ENCODE measurements at regions not wholly inside any gene's neighbourhood (a gene's known extent, or its start where the extent isn't known, plus 50 kb on each side); places are given as distances from the start of the nearest gene placed in this dataset.
"Not testable (repeated sequence)": the region's sequence is repeated elsewhere in the genome, so short reads cannot be mapped to it uniquely, and the experiment has no call there.

- no peak for DNase-seq (ENCODE audit: low spot score)
- no peak for TF ChIP-seq EGR1 (IDR thresholded peaks at IDR 0.05; ENCODE audit: low read depth in 2 of 2)
- no peak for TF ChIP-seq SP1 (IDR thresholded peaks at IDR 0.05)
- no peak for TF ChIP-seq TAF1 (conservative IDR thresholded peaks at IDR 0.05)
- no peak for TF ChIP-seq ZBTB33 (IDR thresholded peaks at IDR 0.05)
- TF ChIP-seq FOXA2 (IDR thresholded peaks at IDR 0.05) = no peak
- TF ChIP-seq RXRA (IDR thresholded peaks at IDR 0.05) = no peak
- TF ChIP-seq CTCF (IDR thresholded peaks at IDR 0.05; ENCODE audit: low read depth, low read length, missing input control) = no peak
- no peak for TF ChIP-seq FOXA1 (IDR thresholded peaks at IDR 0.05)
- no peak for TF ChIP-seq HNF4G (IDR thresholded peaks at IDR 0.05)
- TF ChIP-seq NR2F2 (IDR thresholded peaks at IDR 0.05) = no peak
- no peak for TF ChIP-seq ATF3 (IDR thresholded peaks at IDR 0.05)
- TF ChIP-seq HNF4A (conservative IDR thresholded peaks at IDR 0.05) = no peak
- TF ChIP-seq MAX (IDR thresholded peaks at IDR 0.05) = no peak
- no peak for TF ChIP-seq JUND (IDR thresholded peaks at IDR 0.05)
- TF ChIP-seq YY1 (IDR thresholded peaks at IDR 0.05) = no peak
- no peak for TF ChIP-seq RAD21 (IDR thresholded peaks at IDR 0.05)
- no peak for TF ChIP-seq GABPA (IDR thresholded peaks at IDR 0.05 in 1 of 2, conservative IDR thresholded peaks at IDR 0.05 in 1 of 2)
- H3K4me3 ChIP-seq (ENCODE audit: low read depth in 1 of 3, low read length in 3 of 3) = no peak overlapping the region
- H3K36me3 ChIP-seq (ENCODE audit: control insufficient read depth in 4 of 4, insufficient read depth in 3 of 4, low read depth in 1 of 4, low read length in 3 of 4) = no peaks in the 10 kb centered on the region
- H3K9ac ChIP-seq (ENCODE audit: low read depth in 1 of 2, low read length in 2 of 2) = no peak overlapping the region
- H3K4me1 ChIP-seq (ENCODE audit: control insufficient read depth in 4 of 4, insufficient read depth in 4 of 4, low read length in 3 of 4) = no peaks in the 10 kb centered on the region
- no peak overlapping the region for H3K27ac ChIP-seq (ENCODE audit: low read depth in 1 of 2, low read length in 2 of 2)
- H3K9me3 ChIP-seq (ENCODE audit: control insufficient read depth in 4 of 4, low read length in 3 of 4) = no peaks in the 10 kb centered on the region
- no peaks in the 10 kb centered on the region for H3K27me3 ChIP-seq (ENCODE audit: control insufficient read depth in 4 of 4, insufficient read depth in 4 of 4, low read length in 3 of 4)
Measured at GRCh38 chr4:97081951-97082350, 1061.3 kb downstream of the STPG2 start.

DNA sequence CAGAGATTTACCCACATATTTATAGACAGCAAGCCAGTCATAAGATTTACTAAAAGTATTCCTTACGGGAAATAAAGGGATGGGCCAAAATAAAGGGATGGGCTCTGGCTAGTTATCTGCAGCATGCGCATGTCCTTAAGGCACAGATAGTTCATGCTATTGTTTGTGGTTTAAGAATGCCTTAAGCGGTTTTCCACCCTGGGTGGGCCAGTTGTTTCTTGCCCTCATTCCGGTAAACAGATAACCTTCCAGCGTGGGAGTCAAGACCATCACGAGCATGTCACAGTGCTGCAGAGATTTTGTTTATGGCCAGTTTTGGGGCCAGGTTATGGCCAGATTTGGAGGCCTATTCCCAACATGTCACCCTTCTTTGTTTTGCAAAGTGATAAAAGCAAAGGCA, 1046.2 kb downstream of the STPG2 start:
- not testable (repeated sequence) for H3K4me3 ChIP-seq (ENCODE audit: low read depth in 1 of 3, low read length in 3 of 3); H3K4me1 ChIP-seq (ENCODE audit: control insufficient read depth in 4 of 4, insufficient read depth in 4 of 4, low read length in 3 of 4); DNase-seq (ENCODE audit: low spot score); H3K36me3 ChIP-seq (ENCODE audit: control insufficient read depth in 4 of 4, insufficient read depth in 3 of 4, low read depth in 1 of 4, low read length in 3 of 4); H3K27ac ChIP-seq (ENCODE audit: low read depth in 1 of 2, low read length in 2 of 2); H3K27me3 ChIP-seq (ENCODE audit: control insufficient read depth in 4 of 4, insufficient read depth in 4 of 4, low read length in 3 of 4); H3K9me3 ChIP-seq (ENCODE audit: control insufficient read depth in 4 of 4, low read length in 3 of 4); H3K9ac ChIP-seq (ENCODE audit: low read depth in 1 of 2, low read length in 2 of 2)
- WGBS = 63% methylated on average over 6 of the region's 6 CpGs

DNA sequence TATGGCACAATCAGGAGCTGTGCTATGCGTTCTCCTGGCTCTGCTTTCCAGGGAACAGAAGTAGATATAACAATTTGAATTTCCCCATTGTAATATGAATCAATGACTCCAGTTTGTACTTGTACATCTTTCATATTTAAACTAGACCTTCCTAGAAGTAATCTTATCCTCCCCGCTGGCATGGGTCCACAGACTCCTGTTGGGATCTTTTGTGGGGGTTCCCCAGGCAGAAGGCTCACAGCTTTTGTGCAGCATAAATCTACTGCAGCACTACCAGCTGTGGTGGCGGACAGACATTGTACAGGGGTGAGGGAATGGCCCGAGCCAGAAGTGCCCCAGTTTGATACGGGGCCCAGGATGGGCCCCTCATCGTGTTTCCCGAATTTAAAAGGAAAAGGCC, 1042.1 kb downstream of the STPG2 start:
- WGBS = 74% methylated on average over 7 of the region's 7 CpGs
- not testable (repeated sequence) for H3K9me3 ChIP-seq (ENCODE audit: control insufficient read depth in 4 of 4, low read length in 3 of 4); H3K27me3 ChIP-seq (ENCODE audit: control insufficient read depth in 4 of 4, insufficient read depth in 4 of 4, low read length in 3 of 4); H3K9ac ChIP-seq (ENCODE audit: low read depth in 1 of 2, low read length in 2 of 2); H3K36me3 ChIP-seq (ENCODE audit: control insufficient read depth in 4 of 4, insufficient read depth in 3 of 4, low read depth in 1 of 4, low read length in 3 of 4); H3K4me1 ChIP-seq (ENCODE audit: control insufficient read depth in 4 of 4, insufficient read depth in 4 of 4, low read length in 3 of 4); H3K4me3 ChIP-seq (ENCODE audit: low read depth in 1 of 3, low read length in 3 of 3); H3K27ac ChIP-seq (ENCODE audit: low read depth in 1 of 2, low read length in 2 of 2); DNase-seq (ENCODE audit: low spot score)

Measured in liver (tissue), 8 donors.